HEK293 (cell line): ENCODE measurements at regions not wholly inside any gene's neighbourhood (a gene's known extent, or its start where the extent isn't known, plus 50 kb on each side); places are given as distances from the start of the nearest gene placed in this dataset.

Experiments used
- CTCF ChIA-PET: fragments of 350-600 bp; formaldehyde crosslinking; extraction: SDS; loops from one replicate; lab custom pipeline; 2021; ENCODE audit warnings: antibody characterized with exemption; lab: Yijun Ruan, JAX
- POLR2A ChIA-PET: fragments of 300-600 bp; formaldehyde crosslinking; extraction: SDS; loops from one replicate; lab custom pipeline; 2020; ENCODE audit warnings: antibody characterized with exemption, inconsistent platforms; lab: Yijun Ruan, JAX
- H3K27ac ChIP-seq: fragments of 200-500 bp; sonication (Bioruptor generic); 2 replicates; pipeline ENCODE4 v1.5.1; 2014; ENCODE audit warnings: low read depth, low read length, control low read depth, inconsistent platforms; ENCODE audit errors: extremely low read depth
- H3K36me3 ChIP-seq, 2 experiments: fragments of 200-500 bp in 1 of 2; sonication (Bioruptor generic) in 1 of 2; 1 replicate in 1 of 2; 2 replicates in 1 of 2; pipeline ENCODE4 v1.5.1; 2014 to 2017; ENCODE audit warnings: inconsistent platforms in 2 of 2, low read length in 2 of 2; ENCODE audit not compliant: control insufficient read depth in 2 of 2, insufficient read depth in 1 of 2
- H3K4me1 ChIP-seq: fragments of 200-500 bp; sonication (Bioruptor generic); 2 replicates; pipeline ENCODE4 v1.5.1; 2014; ENCODE audit warnings: mild to moderate bottlenecking, low read length, inconsistent platforms; ENCODE audit not compliant: control insufficient read depth, insufficient read depth
- H3K4me3 ChIP-seq: 2 replicates; pipeline ENCODE4 v1.5.1; 2011; ENCODE audit warnings: low read depth, mild to moderate bottlenecking, control low read depth, low read length, moderate library complexity
- H3K9me3 ChIP-seq: fragments of 200-500 bp; sonication (Bioruptor generic); 2 replicates; pipeline ENCODE4 v1.5.1; 2014; ENCODE audit warnings: low read depth, low read length, inconsistent platforms; ENCODE audit not compliant: control insufficient read depth, insufficient read depth
- KLF16 ChIP-seq: fragments of 450-650 bp; formaldehyde crosslinking; IDR thresholded peaks from 2 replicates; pipeline ENCODE4 v1.5.1; 2017; ENCODE audit warnings: missing biosample characterization, missing genetic modification characterization
- MEIS1 ChIP-seq: sonication (generic); formaldehyde crosslinking; IDR thresholded peaks from 2 replicates; pipeline ENCODE4 v1.8.1; 2022; ENCODE audit warnings: missing genetic modification reagents, mild to moderate bottlenecking, borderline replicate concordance
- PRDM1 ChIP-seq: fragments of 450-650 bp; formaldehyde crosslinking; IDR thresholded peaks from 2 replicates; pipeline ENCODE4; 2016; ENCODE audit warnings: missing biosample characterization, missing genetic modification characterization
- RBAK ChIP-seq: fragments of 450-650 bp; formaldehyde crosslinking; IDR thresholded peaks from 2 replicates; pipeline ENCODE4 v1.5.1; 2016; ENCODE audit warnings: missing biosample characterization, missing genetic modification characterization
- SALL2 ChIP-seq: fragments of 450-650 bp; formaldehyde crosslinking; IDR thresholded peaks from 2 replicates; pipeline ENCODE4 v1.5.0; 2017; ENCODE audit warnings: missing biosample characterization, mild to moderate bottlenecking, missing genetic modification characterization, borderline replicate concordance
- SP7 ChIP-seq: fragments of 450-650 bp; formaldehyde crosslinking; IDR thresholded peaks from 2 replicates; pipeline ENCODE4 v1.5.1; 2016; ENCODE audit warnings: missing biosample characterization, missing genetic modification characterization
- ZNF10 ChIP-seq: fragments of 450-650 bp; formaldehyde crosslinking; IDR thresholded peaks from 2 replicates; pipeline ENCODE4 v1.5.1; 2017; ENCODE audit warnings: missing biosample characterization, missing genetic modification characterization
- ZNF140 ChIP-seq: fragments of 450-650 bp; formaldehyde crosslinking; IDR thresholded peaks from 2 replicates; pipeline ENCODE4 v1.5.1; 2016; ENCODE audit warnings: missing biosample characterization, missing genetic modification characterization
- ZNF155 ChIP-seq: fragments of 450-650 bp; formaldehyde crosslinking; IDR thresholded peaks from 2 replicates; pipeline ENCODE4 v1.5.1; 2016; ENCODE audit warnings: missing biosample characterization, missing genetic modification characterization
- ZNF169 ChIP-seq: fragments of 450-650 bp; formaldehyde crosslinking; IDR thresholded peaks from 2 replicates; pipeline ENCODE4 v1.5.1; 2016; ENCODE audit warnings: missing biosample characterization, missing genetic modification characterization
- ZNF174 ChIP-seq: fragments of 450-650 bp; formaldehyde crosslinking; IDR thresholded peaks from 2 replicates; pipeline ENCODE4 v1.5.0; 2017; ENCODE audit warnings: missing biosample characterization, mild to moderate bottlenecking, missing genetic modification characterization
- ZNF202 ChIP-seq: fragments of 450-650 bp; formaldehyde crosslinking; IDR thresholded peaks from 2 replicates; pipeline ENCODE4 v1.5.1; 2016; ENCODE audit warnings: missing biosample characterization, missing genetic modification characterization, borderline replicate concordance
- ZNF223 ChIP-seq: fragments of 450-650 bp; formaldehyde crosslinking; IDR thresholded peaks from 2 replicates; pipeline ENCODE4 v1.5.1; 2016; ENCODE audit warnings: missing biosample characterization, missing genetic modification characterization
- ZNF302 ChIP-seq: fragments of 450-650 bp; formaldehyde crosslinking; IDR thresholded peaks from 2 replicates; pipeline ENCODE4 v1.5.1; 2016; ENCODE audit warnings: missing biosample characterization, missing genetic modification characterization, low read depth
- ZNF311 ChIP-seq: fragments of 450-650 bp; formaldehyde crosslinking; IDR thresholded peaks from 2 replicates; pipeline ENCODE4 v1.5.1; 2017; ENCODE audit warnings: missing biosample characterization, missing genetic modification characterization, borderline replicate concordance
- ZNF571 ChIP-seq: fragments of 450-650 bp; formaldehyde crosslinking; IDR thresholded peaks from 2 replicates; pipeline ENCODE4 v1.5.0; 2017; ENCODE audit warnings: missing biosample characterization, missing genetic modification characterization
- ZNF626 ChIP-seq: fragments of 450-650 bp; sonication (Bioruptor Pico); formaldehyde crosslinking; IDR thresholded peaks from 2 replicates; pipeline ENCODE4 v1.5.1; 2018; ENCODE audit warnings: missing biosample characterization, missing genetic modification characterization, inconsistent platforms
- ZNF629 ChIP-seq: fragments of 450-650 bp; formaldehyde crosslinking; IDR thresholded peaks from 2 replicates; pipeline ENCODE4 v1.5.1; 2017; ENCODE audit warnings: missing biosample characterization, missing genetic modification characterization
- ZNF654 ChIP-seq: fragments of 450-650 bp; formaldehyde crosslinking; IDR thresholded peaks from 2 replicates; pipeline ENCODE4 v1.5.1; 2016; ENCODE audit warnings: low read depth, missing biosample characterization, missing genetic modification characterization
- ZNF658 ChIP-seq: fragments of 450-650 bp; formaldehyde crosslinking; IDR thresholded peaks from 2 replicates; pipeline ENCODE4; 2016; ENCODE audit warnings: missing biosample characterization, missing genetic modification characterization
- ZNF707 ChIP-seq: fragments of 450-650 bp; formaldehyde crosslinking; IDR thresholded peaks from 2 replicates; pipeline ENCODE4 v1.5.1; 2016; ENCODE audit warnings: missing biosample characterization, missing genetic modification characterization
- TF ChIP-seq, protein P1 (sequence below): fragments of 450-650 bp; formaldehyde crosslinking; IDR thresholded peaks from 2 replicates; pipeline ENCODE4 v1.5.1; 2016; ENCODE audit warnings: missing biosample characterization, missing genetic modification characterization
- TF ChIP-seq, protein P2 (sequence below): fragments of 450-650 bp; formaldehyde crosslinking; IDR thresholded peaks from 2 replicates; pipeline ENCODE4 v1.5.1; 2016; ENCODE audit warnings: missing biosample characterization, missing genetic modification characterization
- TF ChIP-seq, protein P3 (sequence below): fragments of 450-650 bp; formaldehyde crosslinking; IDR thresholded peaks from 2 replicates; pipeline ENCODE4 v1.5.1; 2016; ENCODE audit warnings: missing biosample characterization, missing genetic modification characterization
- TF ChIP-seq, protein P4 (sequence below): fragments of 450-650 bp; formaldehyde crosslinking; IDR thresholded peaks from 2 replicates; pipeline ENCODE4 v1.5.1; 2016; ENCODE audit warnings: missing biosample characterization, missing genetic modification characterization

DNA sequence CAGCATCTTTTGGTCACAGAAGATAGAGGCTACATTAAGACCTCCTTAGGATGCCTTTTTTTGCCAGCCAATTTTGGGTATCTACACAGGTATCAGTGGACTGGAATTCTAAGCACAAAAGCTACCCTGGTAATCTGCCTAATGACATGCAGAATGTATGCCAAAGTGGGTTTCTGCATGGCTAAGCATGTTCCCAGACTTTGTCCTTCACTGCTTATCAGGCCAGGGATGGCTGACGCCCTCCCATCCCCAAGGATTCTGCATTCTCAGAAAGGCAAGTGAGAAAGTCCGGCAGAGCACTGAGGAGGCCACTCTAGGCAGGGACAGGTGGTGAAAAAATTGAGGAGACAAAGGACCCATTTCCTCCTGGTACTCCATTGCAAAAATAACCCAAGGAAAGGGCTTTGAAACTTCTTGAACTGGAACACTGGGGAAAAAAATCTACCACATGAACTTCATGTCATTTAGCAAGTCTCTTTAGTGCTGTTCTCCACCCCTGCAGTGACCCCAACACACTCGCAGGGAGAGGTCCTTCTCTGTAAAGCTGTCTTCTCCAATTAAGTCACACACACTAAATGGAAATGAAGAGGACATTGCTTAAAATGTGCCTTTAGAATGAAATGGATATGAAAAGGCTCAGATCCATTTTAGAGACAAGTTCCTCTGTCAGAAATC, 91.7 kb upstream of the MAX start:
- Histone ChIP-seq H3K36me3 (no peaks in the 10 kb centered on the region), H3K4me1 (no peaks in the 10 kb centered on the region), H3K27ac (no peak overlapping the region), H3K4me3 (no peak overlapping the region), H3K9me3 (no peaks in the 10 kb centered on the region)
- ChIA-PET CTCF (interaction anchor here (0.8 kb wide), 1 partner anchor 473 kb away, joined by 3 read pairs; no protein-coding TSS in a partner anchor), POLR2A (interaction anchor here (0.6 kb wide), 1 partner anchor 18 kb away, joined by 3 read pairs; no protein-coding TSS in a partner anchor)
- TF ChIP-seq RBAK (no peak), ZNF654 (tag by site-specific recombination) (no peak)

DNA sequence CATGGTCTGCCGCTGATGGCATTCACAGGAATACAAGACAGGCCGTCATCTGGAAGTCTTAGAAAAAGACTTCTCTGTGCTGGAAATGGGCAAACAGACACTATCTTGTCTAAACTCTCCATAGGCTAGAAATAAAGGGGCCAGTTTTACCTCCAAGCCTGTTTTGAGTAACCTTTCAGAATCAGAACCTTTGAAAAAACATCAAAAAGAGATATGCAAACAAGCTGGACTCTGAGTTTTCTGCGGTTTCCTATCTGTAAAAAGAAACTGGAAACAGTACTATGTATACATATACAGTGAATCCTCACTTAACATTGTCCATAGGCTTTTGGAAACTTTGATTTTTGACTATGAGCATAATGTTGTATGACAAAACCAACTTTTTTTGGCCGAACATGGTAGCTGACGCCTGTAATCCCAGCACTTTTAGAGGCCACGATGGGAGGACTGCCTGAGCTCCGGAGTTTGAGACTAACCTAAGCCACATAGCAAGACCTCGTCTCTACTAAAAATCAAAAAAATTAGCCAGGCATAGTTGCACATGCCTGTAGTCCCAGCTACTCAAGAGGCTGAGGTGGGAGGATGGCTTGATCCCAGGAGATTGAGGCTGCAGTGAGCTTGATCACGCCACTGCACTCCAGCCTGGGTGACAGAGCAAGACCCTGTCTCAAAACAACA, 92.9 kb upstream of the MAX start:
- CTCF ChIA-PET = no interaction called here
- no peak overlapping the region for H3K27ac ChIP-seq

DNA sequence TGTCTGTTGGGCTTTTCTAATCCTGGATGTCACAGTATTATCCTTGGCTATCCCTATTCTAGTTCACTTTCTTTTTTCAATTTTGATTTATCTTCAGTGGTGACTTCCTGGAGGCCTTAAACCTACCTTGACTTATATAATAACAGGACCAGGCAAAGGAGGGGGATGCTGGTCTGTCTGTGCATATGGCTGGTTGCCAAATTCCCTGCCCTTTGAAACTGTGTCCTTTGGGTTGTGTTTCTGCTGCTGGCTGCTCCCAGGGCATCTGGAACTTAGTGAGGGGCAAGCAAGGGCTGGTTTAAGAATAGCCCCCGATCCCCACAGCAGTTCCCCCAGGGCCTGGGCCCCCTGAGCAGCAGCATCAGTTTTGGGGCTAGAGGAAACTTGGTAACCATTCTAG, 96.0 kb upstream of the MAX start:
- POLR2A ChIA-PET = no interaction called here
- Histone ChIP-seq H3K9me3 (no peaks in the 10 kb centered on the region), H3K4me3 (no peak overlapping the region), H3K27ac (no peak overlapping the region), H3K36me3 (no peaks in the 10 kb centered on the region)
- no peak for TF ChIP-seq ZNF707 (tag by site-specific recombination)
- TF ChIP-seq, protein P1, sequence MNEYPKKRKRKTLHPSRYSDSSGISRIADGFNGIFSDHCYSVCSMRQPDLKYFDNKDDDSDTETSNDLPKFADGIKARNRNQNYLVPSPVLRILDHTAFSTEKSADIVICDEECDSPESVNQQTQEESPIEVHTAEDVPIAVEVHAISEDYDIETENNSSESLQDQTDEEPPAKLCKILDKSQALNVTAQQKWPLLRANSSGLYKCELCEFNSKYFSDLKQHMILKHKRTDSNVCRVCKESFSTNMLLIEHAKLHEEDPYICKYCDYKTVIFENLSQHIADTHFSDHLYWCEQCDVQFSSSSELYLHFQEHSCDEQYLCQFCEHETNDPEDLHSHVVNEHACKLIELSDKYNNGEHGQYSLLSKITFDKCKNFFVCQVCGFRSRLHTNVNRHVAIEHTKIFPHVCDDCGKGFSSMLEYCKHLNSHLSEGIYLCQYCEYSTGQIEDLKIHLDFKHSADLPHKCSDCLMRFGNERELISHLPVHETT (tag by site-specific recombination) = no peak
- TF ChIP-seq ZNF140 (tag by site-specific recombination) = no peak
- no peak for TF ChIP-seq ZNF155 (tag by site-specific recombination)
- TF ChIP-seq PRDM1 = no peak
- TF ChIP-seq MEIS1 = no peak
- TF ChIP-seq ZNF169 (tag by site-specific recombination) = no peak
- TF ChIP-seq, protein P2, sequence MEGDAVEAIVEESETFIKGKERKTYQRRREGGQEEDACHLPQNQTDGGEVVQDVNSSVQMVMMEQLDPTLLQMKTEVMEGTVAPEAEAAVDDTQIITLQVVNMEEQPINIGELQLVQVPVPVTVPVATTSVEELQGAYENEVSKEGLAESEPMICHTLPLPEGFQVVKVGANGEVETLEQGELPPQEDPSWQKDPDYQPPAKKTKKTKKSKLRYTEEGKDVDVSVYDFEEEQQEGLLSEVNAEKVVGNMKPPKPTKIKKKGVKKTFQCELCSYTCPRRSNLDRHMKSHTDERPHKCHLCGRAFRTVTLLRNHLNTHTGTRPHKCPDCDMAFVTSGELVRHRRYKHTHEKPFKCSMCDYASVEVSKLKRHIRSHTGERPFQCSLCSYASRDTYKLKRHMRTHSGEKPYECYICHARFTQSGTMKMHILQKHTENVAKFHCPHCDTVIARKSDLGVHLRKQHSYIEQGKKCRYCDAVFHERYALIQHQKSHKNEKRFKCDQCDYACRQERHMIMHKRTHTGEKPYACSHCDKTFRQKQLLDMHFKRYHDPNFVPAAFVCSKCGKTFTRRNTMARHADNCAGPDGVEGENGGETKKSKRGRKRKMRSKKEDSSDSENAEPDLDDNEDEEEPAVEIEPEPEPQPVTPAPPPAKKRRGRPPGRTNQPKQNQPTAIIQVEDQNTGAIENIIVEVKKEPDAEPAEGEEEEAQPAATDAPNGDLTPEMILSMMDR (tag by site-specific recombination) = no peak
- TF ChIP-seq, protein P3, sequence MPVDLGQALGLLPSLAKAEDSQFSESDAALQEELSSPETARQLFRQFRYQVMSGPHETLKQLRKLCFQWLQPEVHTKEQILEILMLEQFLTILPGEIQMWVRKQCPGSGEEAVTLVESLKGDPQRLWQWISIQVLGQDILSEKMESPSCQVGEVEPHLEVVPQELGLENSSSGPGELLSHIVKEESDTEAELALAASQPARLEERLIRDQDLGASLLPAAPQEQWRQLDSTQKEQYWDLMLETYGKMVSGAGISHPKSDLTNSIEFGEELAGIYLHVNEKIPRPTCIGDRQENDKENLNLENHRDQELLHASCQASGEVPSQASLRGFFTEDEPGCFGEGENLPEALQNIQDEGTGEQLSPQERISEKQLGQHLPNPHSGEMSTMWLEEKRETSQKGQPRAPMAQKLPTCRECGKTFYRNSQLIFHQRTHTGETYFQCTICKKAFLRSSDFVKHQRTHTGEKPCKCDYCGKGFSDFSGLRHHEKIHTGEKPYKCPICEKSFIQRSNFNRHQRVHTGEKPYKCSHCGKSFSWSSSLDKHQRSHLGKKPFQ (tag by site-specific recombination) = no peak
- TF ChIP-seq SP7 (tag by site-specific recombination) = no peak
- TF ChIP-seq ZNF10 = no peak
- TF ChIP-seq ZNF626 = no peak
- TF ChIP-seq, all 188 proteins: peak for 0
- no peaks in the 10 kb centered on the region for H3K4me1 ChIP-seq
- CTCF ChIA-PET = no interaction called here

More for the DNA sequence above, 92.9 kb upstream of the MAX start:
- Histone ChIP-seq H3K36me3 (no peaks in the 10 kb centered on the region), H3K9me3 (no peaks in the 10 kb centered on the region), H3K4me1 (no peaks in the 10 kb centered on the region), H3K4me3 (no peak overlapping the region)
- TF ChIP-seq ZNF658 = no peak
- TF ChIP-seq, protein P2 (tag by site-specific recombination) = no peak
- TF ChIP-seq ZNF223 (tag by site-specific recombination) = no peak
- no peak for TF ChIP-seq KLF16 (tag by site-specific recombination)
- TF ChIP-seq, protein P4, sequence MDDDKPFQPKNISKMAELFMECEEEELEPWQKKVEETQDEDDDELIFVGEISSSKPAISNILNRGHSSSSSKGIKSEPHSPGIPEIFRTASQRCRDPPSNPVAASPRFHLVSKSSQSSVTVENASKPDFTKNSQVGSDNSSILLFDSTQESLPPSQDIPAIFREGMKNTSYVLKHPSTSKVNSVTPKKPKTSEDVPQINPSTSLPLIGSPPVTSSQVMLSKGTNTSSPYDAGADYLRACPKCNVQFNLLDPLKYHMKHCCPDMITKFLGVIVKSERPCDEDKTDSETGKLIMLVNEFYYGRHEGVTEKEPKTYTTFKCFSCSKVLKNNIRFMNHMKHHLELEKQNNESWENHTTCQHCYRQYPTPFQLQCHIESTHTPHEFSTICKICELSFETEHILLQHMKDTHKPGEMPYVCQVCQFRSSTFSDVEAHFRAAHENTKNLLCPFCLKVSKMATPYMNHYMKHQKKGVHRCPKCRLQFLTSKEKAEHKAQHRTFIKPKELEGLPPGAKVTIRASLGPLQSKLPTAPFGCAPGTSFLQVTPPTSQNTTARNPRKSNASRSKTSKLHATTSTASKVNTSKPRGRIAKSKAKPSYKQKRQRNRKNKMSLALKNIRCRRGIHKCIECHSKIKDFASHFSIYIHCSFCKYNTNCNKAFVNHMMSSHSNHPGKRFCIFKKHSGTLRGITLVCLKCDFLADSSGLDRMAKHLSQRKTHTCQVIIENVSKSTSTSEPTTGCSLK (tag by site-specific recombination) = no peak
- no peak for TF ChIP-seq ZNF302
- TF ChIP-seq SALL2 = no peak
- no peak for TF ChIP-seq ZNF571 (tag by site-specific recombination)
- TF ChIP-seq ZNF629 (tag by site-specific recombination) = no peak
- TF ChIP-seq ZNF311 = no peak
- TF ChIP-seq ZNF202 (tag by site-specific recombination) = no peak
- no peak for TF ChIP-seq ZNF174 (tag by site-specific recombination)
- POLR2A ChIA-PET = no interaction called here
